HL-60 (cell line): ENCODE measurements at regions not wholly inside any gene's neighbourhood (a gene's known extent, or its start where the extent isn't known, plus 50 kb on each side); places are given as distances from the start of the nearest gene placed in this dataset.

Source experiments
- DNase-seq, 2 experiments: peaks; one replicate each; pipeline ENCODE4 v3.0.0-alpha.2; 2010 to 2020; ENCODE audit warnings: low read depth in 1 of 2, low spot score in 1 of 2
- H3K27ac ChIP-seq: fragments of 250-450 bp; sonication (Bioruptor Pico); replicated peaks from 2 replicates; pipeline ENCODE4 v1.5.1; 2020; ENCODE audit warnings: mild to moderate bottlenecking, moderate library complexity
- H3K27me3 ChIP-seq: fragments of 250-450 bp; sonication (Bioruptor Pico); 2 replicates; pipeline ENCODE4 v1.5.1; 2021; ENCODE audit warnings: mild to moderate bottlenecking, moderate library complexity; ENCODE audit not compliant: insufficient read depth, poor library complexity, severe bottlenecking
- H3K4me3 ChIP-seq: replicated peaks from 2 replicates; pipeline ENCODE4 v1.5.1; 2011; ENCODE audit warnings: mild to moderate bottlenecking, control low read depth, low read length; ENCODE audit not compliant: insufficient read depth
- CTCF ChIP-seq: IDR thresholded peaks from one replicate; pipeline ENCODE4 v1.5.1; 2011; ENCODE audit warnings: low read length, control low read depth, inconsistent platforms; ENCODE audit not compliant: insufficient read depth
- GABPA ChIP-seq: IDR thresholded peaks from 2 replicates; pipeline ENCODE4 v1.6.1; 2012; ENCODE audit warnings: low read depth
- POLR2AphosphoS5 ChIP-seq: IDR thresholded peaks from 2 replicates; pipeline ENCODE4 v1.6.1; 2012; ENCODE audit warnings: low read depth
- REST ChIP-seq: IDR thresholded peaks from 2 replicates; pipeline ENCODE4 v1.6.1; 2012; ENCODE audit warnings: low read depth; ENCODE audit not compliant: insufficient replicate concordance
- SPI1 ChIP-seq: IDR thresholded peaks from 2 replicates; pipeline ENCODE4 v1.6.1; 2012; ENCODE audit warnings: low read depth, mild to moderate bottlenecking, borderline replicate concordance

- Histone ChIP-seq H3K27me3 (no peaks in the 10 kb centered on the region), H3K27ac (no peak overlapping the region), H3K4me3 (no peak overlapping the region)
- TF ChIP-seq GABPA, result no peak
- no peak for TF ChIP-seq CTCF
- TF ChIP-seq REST, result no peak
- DNase-seq, result no peak
Observed at GRCh38 chr2:155600914-155601760, 731.4 kb downstream of the NR4A2 start.

GRCh38 chr2:155600296-155600695 is 732.2 kb downstream of the NR4A2 start:
- Histone ChIP-seq H3K27ac (no peak overlapping the region), H3K27me3 (no peaks in the 10 kb centered on the region), H3K4me3 (no peak overlapping the region)
- TF ChIP-seq CTCF, result no peak
- TF ChIP-seq GABPA, result no peak
- TF ChIP-seq REST, result no peak
- no peak for TF ChIP-seq POLR2AphosphoS5
- TF ChIP-seq SPI1, result no peak
- DNase-seq, result no peak

- DNase-seq, result no peak
- H3K4me3 ChIP-seq, result no peak overlapping the region
- H3K27me3 ChIP-seq, result no peaks in the 10 kb centered on the region
- TF ChIP-seq REST (no peak), GABPA (no peak), SPI1 (no peak), CTCF (no peak), POLR2AphosphoS5 (no peak)
- no peak overlapping the region for H3K27ac ChIP-seq
Observed at GRCh38 chr2:155599834-155600233, 732.7 kb downstream of the NR4A2 start.
